ENCODE measurements at regions not wholly inside any gene's neighbourhood (a gene's known extent, or its start where the extent isn't known, plus 50 kb on each side); places are given as distances from the start of the nearest gene placed in this dataset.

- Histone ChIP-seq H3K27me3 (ENCODE audit: insufficient read depth, low read depth) (no peaks in the 10 kb centered on the region), H4K20me1 (ENCODE audit: insufficient read depth) (no peaks in the 10 kb centered on the region), H3K4me2 (no peak overlapping the region), H3K4me1 (ENCODE audit: low read depth, poor library complexity, severe bottlenecking) (no peaks in the 10 kb centered on the region), H3K36me3 (ENCODE audit: insufficient read depth) (no peaks in the 10 kb centered on the region), H3K79me2 (ENCODE audit: insufficient read depth, low read depth) (no peaks in the 10 kb centered on the region), H3K4me3 (IDR thresholded peaks at IDR 0.05; ENCODE audit: insufficient read depth, low read depth, low read length) (no peak overlapping the region), H3K9ac (no peak overlapping the region), H3K27ac (no peak overlapping the region), H2AFZ (ENCODE audit: low read depth) (no peak overlapping the region)
- no peak for TF ChIP-seq CTCF (conservative IDR thresholded peaks at IDR 0.05; ENCODE audit: low read depth, low read length)
Measured at GRCh38 chr20:24765316-24766142, 183.5 kb upstream of the CST7 start.

GRCh38 chr20:24766143-24766527, 182.9 kb upstream of the CST7 start:
- H3K27ac ChIP-seq = no peak overlapping the region
- H4K20me1 ChIP-seq (ENCODE audit: insufficient read depth) = no peaks in the 10 kb centered on the region
- H3K36me3 ChIP-seq (ENCODE audit: insufficient read depth) = no peaks in the 10 kb centered on the region
- TF ChIP-seq CTCF (conservative IDR thresholded peaks at IDR 0.05; ENCODE audit: low read depth, low read length) = no peak
- no peaks in the 10 kb centered on the region for H3K4me1 ChIP-seq (ENCODE audit: low read depth, poor library complexity, severe bottlenecking)
- no peak overlapping the region for H3K9ac ChIP-seq
- no peak overlapping the region for H3K4me3 ChIP-seq (IDR thresholded peaks at IDR 0.05; ENCODE audit: insufficient read depth, low read depth, low read length)
- H3K79me2 ChIP-seq (ENCODE audit: insufficient read depth, low read depth) = no peaks in the 10 kb centered on the region
- no peak overlapping the region for H2AFZ ChIP-seq (ENCODE audit: low read depth)
- no peaks in the 10 kb centered on the region for H3K27me3 ChIP-seq (ENCODE audit: insufficient read depth, low read depth)
- no peak overlapping the region for H3K4me2 ChIP-seq

- Histone ChIP-seq H3K4me2 (no peak overlapping the region), H3K4me3 (IDR thresholded peaks at IDR 0.05; ENCODE audit: insufficient read depth, low read depth, low read length) (no peak overlapping the region), H3K36me3 (ENCODE audit: insufficient read depth) (no peaks in the 10 kb centered on the region), H3K4me1 (ENCODE audit: low read depth, poor library complexity, severe bottlenecking) (no peaks in the 10 kb centered on the region), H3K79me2 (ENCODE audit: insufficient read depth, low read depth) (no peaks in the 10 kb centered on the region), H3K27ac (no peak overlapping the region), H2AFZ (ENCODE audit: low read depth) (no peak overlapping the region), H3K9ac (no peak overlapping the region), H4K20me1 (ENCODE audit: insufficient read depth) (no peaks in the 10 kb centered on the region), H3K27me3 (ENCODE audit: insufficient read depth, low read depth) (no peaks in the 10 kb centered on the region)
- TF ChIP-seq CTCF (conservative IDR thresholded peaks at IDR 0.05; ENCODE audit: low read depth, low read length) = no peak
Measured at GRCh38 chr20:24766826-24767622, 182.0 kb upstream of the CST7 start.

- no peaks in the 10 kb centered on the region for H4K20me1 ChIP-seq (ENCODE audit: insufficient read depth)
- H3K79me2 ChIP-seq (ENCODE audit: insufficient read depth, low read depth) = no peaks in the 10 kb centered on the region
- no peak for TF ChIP-seq CTCF (conservative IDR thresholded peaks at IDR 0.05; ENCODE audit: low read depth, low read length)
- no peak overlapping the region for H3K9ac ChIP-seq
- no peak overlapping the region for H3K4me2 ChIP-seq
- no peaks in the 10 kb centered on the region for H3K36me3 ChIP-seq (ENCODE audit: insufficient read depth)
- H3K27ac ChIP-seq = no peak overlapping the region
- H3K4me1 ChIP-seq (ENCODE audit: low read depth, poor library complexity, severe bottlenecking) = no peaks in the 10 kb centered on the region
- H3K4me3 ChIP-seq (IDR thresholded peaks at IDR 0.05; ENCODE audit: insufficient read depth, low read depth, low read length) = no peak overlapping the region
- no peak overlapping the region for H2AFZ ChIP-seq (ENCODE audit: low read depth)
- H3K27me3 ChIP-seq (ENCODE audit: insufficient read depth, low read depth) = no peaks in the 10 kb centered on the region
Measured at GRCh38 chr20:24767623-24768100, 181.4 kb upstream of the CST7 start.
